ENCODE measurements at regions not wholly inside any gene's neighbourhood (a gene's known extent, or its start where the extent isn't known, plus 50 kb on each side); places are given as distances from the start of the nearest gene placed in this dataset.

DNA sequence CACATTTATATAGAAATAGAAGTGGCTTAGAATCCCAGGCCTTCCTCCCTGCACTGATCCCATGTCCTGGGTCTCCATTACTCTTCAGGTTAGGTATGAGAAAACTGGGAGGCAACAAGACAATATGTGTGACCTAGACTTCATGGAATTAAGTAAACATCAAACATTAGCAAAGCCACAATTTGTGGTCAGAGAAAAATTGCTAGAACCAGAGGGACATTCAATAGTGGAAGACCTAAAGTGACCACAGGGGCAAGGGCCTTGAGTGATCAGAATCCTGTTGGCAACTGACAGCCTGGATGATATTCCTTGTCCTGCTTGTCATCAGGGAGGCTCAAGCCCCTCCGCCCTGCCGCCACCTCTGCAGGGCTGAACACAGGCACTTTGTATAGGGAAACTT is 322.8 kb upstream of the CTNNB1 start:
- no peak for TF ChIP-seq EZH2 (IDR thresholded peaks at IDR 0.05; ENCODE audit: borderline replicate concordance, low read depth, low read length, severe bottlenecking)
- TF ChIP-seq, protein P1, sequence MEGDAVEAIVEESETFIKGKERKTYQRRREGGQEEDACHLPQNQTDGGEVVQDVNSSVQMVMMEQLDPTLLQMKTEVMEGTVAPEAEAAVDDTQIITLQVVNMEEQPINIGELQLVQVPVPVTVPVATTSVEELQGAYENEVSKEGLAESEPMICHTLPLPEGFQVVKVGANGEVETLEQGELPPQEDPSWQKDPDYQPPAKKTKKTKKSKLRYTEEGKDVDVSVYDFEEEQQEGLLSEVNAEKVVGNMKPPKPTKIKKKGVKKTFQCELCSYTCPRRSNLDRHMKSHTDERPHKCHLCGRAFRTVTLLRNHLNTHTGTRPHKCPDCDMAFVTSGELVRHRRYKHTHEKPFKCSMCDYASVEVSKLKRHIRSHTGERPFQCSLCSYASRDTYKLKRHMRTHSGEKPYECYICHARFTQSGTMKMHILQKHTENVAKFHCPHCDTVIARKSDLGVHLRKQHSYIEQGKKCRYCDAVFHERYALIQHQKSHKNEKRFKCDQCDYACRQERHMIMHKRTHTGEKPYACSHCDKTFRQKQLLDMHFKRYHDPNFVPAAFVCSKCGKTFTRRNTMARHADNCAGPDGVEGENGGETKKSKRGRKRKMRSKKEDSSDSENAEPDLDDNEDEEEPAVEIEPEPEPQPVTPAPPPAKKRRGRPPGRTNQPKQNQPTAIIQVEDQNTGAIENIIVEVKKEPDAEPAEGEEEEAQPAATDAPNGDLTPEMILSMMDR (IDR thresholded peaks at IDR 0.05; ENCODE audit: borderline replicate concordance, extremely low read depth, low read length, poor library complexity, severe bottlenecking) = no peak

Data from DND-41 (cell line).